SK-N-SH (cell line): ENCODE measurements at regions not wholly inside any gene's neighbourhood (a gene's known extent, or its start where the extent isn't known, plus 50 kb on each side); places are given as distances from the start of the nearest gene placed in this dataset.
A peak's percentile ranks its signal among the peaks of the same experiment; 100 is the strongest.
"Not testable (repeated sequence)": the region's sequence is repeated elsewhere in the genome, so short reads cannot be mapped to it uniquely, and the experiment has no call there.

Experiments
- CTCF ChIA-PET: fragments of 300-600, 350-600 bp; formaldehyde crosslinking; extraction: SDS; loops from one replicate; lab custom pipeline; 2021; lab: Yijun Ruan, JAX
- POLR2A ChIA-PET: fragments of 350-600 bp; sonication (Branson Sonifier 250); formaldehyde crosslinking; extraction: SDS; loops from one replicate; lab custom pipeline; 2020; ENCODE audit warnings: antibody characterized with exemption, inconsistent platforms; lab: Yijun Ruan, JAX
- DNase-seq: peaks from one replicate; pipeline ENCODE4 v3.0.0; 2012
- H2AFZ ChIP-seq: fragments of 200-600 bp; sonication (generic); 2 replicates; pipeline ENCODE4 v1.8.1; 2016; ENCODE audit warnings: antibody characterized with exemption, mild to moderate bottlenecking, low read depth
- H3F3A ChIP-seq: fragments of 200-600 bp; sonication (generic); replicated peaks from 2 replicates; pipeline ENCODE3; 2016; ENCODE audit warnings: antibody characterized with exemption, mild to moderate bottlenecking; ENCODE audit not compliant: insufficient read depth
- H3K27ac ChIP-seq, 2 experiments: fragments of 200-500 bp in 1 of 2; fragments of 200-600 bp in 1 of 2; sonication (Bioruptor generic) in 1 of 2; sonication (generic), shearing (Covaris generic) in 1 of 2; 2 replicates each; pipeline versions ENCODE4 v1.5.1 to v1.6.1; 2014 to 2016; ENCODE audit warnings: low read depth in 2 of 2, inconsistent platforms in 1 of 2, low read length in 1 of 2, mild to moderate bottlenecking in 1 of 2, mixed read lengths in 1 of 2
- H3K27me3 ChIP-seq: fragments of 200-600 bp; sonication (generic), shearing (Covaris generic); 2 replicates; pipeline ENCODE4 v1.6.1; 2016; ENCODE audit warnings: mixed run types; ENCODE audit not compliant: insufficient read depth
- H3K36me3 ChIP-seq, 2 experiments: fragments of 200-500 bp in 1 of 2; fragments of 200-600 bp in 1 of 2; sonication (Bioruptor generic) in 1 of 2; sonication (generic) in 1 of 2; replicated peaks in 1 of 2; 2 replicates each; pipeline versions ENCODE3 to v1.5.1; 2014 to 2016; ENCODE audit warnings: low read length in 1 of 2, mild to moderate bottlenecking in 1 of 2; ENCODE audit not compliant: insufficient read depth in 2 of 2, control insufficient read depth in 1 of 2
- H3K4me1 ChIP-seq, 2 experiments: fragments of 200-500 bp in 1 of 2; fragments of 200-600 bp in 1 of 2; sonication (Bioruptor generic) in 1 of 2; sonication (generic), shearing (Covaris generic) in 1 of 2; 2 replicates each; pipeline versions ENCODE4 v1.5.1 to v1.6.1; 2014 to 2016; ENCODE audit warnings: low read depth in 1 of 2, low read length in 1 of 2, mixed run types in 1 of 2; ENCODE audit not compliant: insufficient read depth in 2 of 2, control insufficient read depth in 1 of 2
- H3K4me2 ChIP-seq: fragments of 200-600 bp; sonication (generic), shearing (Covaris generic); 2 replicates; pipeline ENCODE4 v1.6.1; 2017; ENCODE audit warnings: mixed run types
- H3K4me3 ChIP-seq, 2 experiments: fragments of 200-500 bp in 1 of 2; fragments of 200-600 bp in 1 of 2; sonication (Bioruptor generic) in 1 of 2; sonication (generic), shearing (Covaris generic) in 1 of 2; 2 replicates each; pipeline versions ENCODE4 v1.5.1 to v1.8.1; 2014 to 2016; ENCODE audit warnings: low read depth in 2 of 2, inconsistent platforms in 1 of 2, low read length in 1 of 2, mild to moderate bottlenecking in 1 of 2, mixed read lengths in 1 of 2, moderate library complexity in 1 of 2
- H3K79me2 ChIP-seq: fragments of 200-600 bp; sonication (generic); 2 replicates; pipeline ENCODE4 v1.8.1; 2017; ENCODE audit warnings: mild to moderate bottlenecking; ENCODE audit not compliant: insufficient read depth
- H3K9ac ChIP-seq: fragments of 200-600 bp; sonication (generic); 2 replicates; pipeline ENCODE4 v1.6.1; 2017; ENCODE audit warnings: mixed run types
- H3K9me2 ChIP-seq: fragments of 200-600 bp; sonication (generic); 2 replicates; pipeline ENCODE4 v1.6.1; 2017; ENCODE audit warnings: mixed run types
- H3K9me3 ChIP-seq: fragments of 200-600 bp; sonication (generic); 2 replicates; pipeline ENCODE4 v1.6.1; 2017; ENCODE audit warnings: mixed run types, mild to moderate bottlenecking, moderate library complexity
- H4K20me1 ChIP-seq: fragments of 200-600 bp; sonication (generic); 2 replicates; pipeline ENCODE4 v1.6.1; 2017; ENCODE audit warnings: mild to moderate bottlenecking, mixed run types; ENCODE audit not compliant: insufficient read depth
- MAX ChIP-seq: IDR thresholded peaks from 2 replicates; pipeline ENCODE4 v1.4.0; 2012; ENCODE audit warnings: low read depth
- NRF1 ChIP-seq: IDR thresholded peaks from 2 replicates; pipeline ENCODE4 v1.6.1; 2012; ENCODE audit warnings: low read depth, mild to moderate bottlenecking, low read length
- TAF1 ChIP-seq: IDR thresholded peaks from 2 replicates; pipeline ENCODE4 v1.6.1; 2012; ENCODE audit warnings: low read depth, mild to moderate bottlenecking, low read length, moderate library complexity, borderline replicate concordance
- YY1 ChIP-seq: IDR thresholded peaks from 2 replicates; pipeline ENCODE4 v1.4.0; 2012; ENCODE audit warnings: low read depth, mild to moderate bottlenecking
- WGBS: methylation state at CpG from one replicate; pipeline ENCODE4 v1.1.6; 2017; ENCODE audit warnings: low lambda C conversion rate; 5-methylcytosine and 5-hydroxymethylcytosine counted together

GRCh38 chr9:41367301-41367700 lies 178.2 kb upstream of the ZNG1F start:
- H3K9me3 ChIP-seq, H3K4me1 ChIP-seq, H3K79me2 ChIP-seq, H3F3A ChIP-seq, H3K27ac ChIP-seq, H3K9me2 ChIP-seq, POLR2A ChIA-PET, CTCF ChIA-PET, H3K4me3 ChIP-seq, H4K20me1 ChIP-seq, H3K4me2 ChIP-seq, H3K27me3 ChIP-seq, H3K9ac ChIP-seq, DNase-seq, H3K36me3 ChIP-seq, H2AFZ ChIP-seq: not testable (repeated sequence)
- 4% methylated on average over 1 of the region's 3 CpGs for WGBS

GRCh38 chr9:41361790-41362189 lies 172.7 kb upstream of the ZNG1F start:
- H3K27me3 ChIP-seq, H4K20me1 ChIP-seq, H3K9me2 ChIP-seq, POLR2A ChIA-PET, DNase-seq, H3F3A ChIP-seq, CTCF ChIA-PET, H3K4me3 ChIP-seq, H3K9ac ChIP-seq, H3K9me3 ChIP-seq, H3K36me3 ChIP-seq, H3K4me2 ChIP-seq, H2AFZ ChIP-seq, H3K4me1 ChIP-seq, H3K79me2 ChIP-seq, H3K27ac ChIP-seq: not testable (repeated sequence)
- WGBS: 90% methylated on average over 1 of the region's 1 CpG

- DNase-seq: not testable (repeated sequence)
- H3K27ac ChIP-seq: peak overlapping the region in 1 of 2 experiments; percentile 65; a peak in 1 of 4 replicates
These were observed 170.0 kb upstream of the ZNG1F start for GRCh38 chr9:41359116-41359515.

GRCh38 chr9:41358682-41359081 lies 169.6 kb upstream of the ZNG1F start:
- DNase-seq, H3K79me2 ChIP-seq, H3K27me3 ChIP-seq, POLR2A ChIA-PET, CTCF ChIA-PET, H2AFZ ChIP-seq, H3K9me3 ChIP-seq, H4K20me1 ChIP-seq, H3K4me1 ChIP-seq, H3K36me3 ChIP-seq, H3K27ac ChIP-seq, H3F3A ChIP-seq, H3K9me2 ChIP-seq: not testable (repeated sequence)
- TF ChIP-seq NRF1 (peak; percentile 40), TAF1 (peak; percentile 31; the same call in 1 of the 2 replicates), YY1 (peak; percentile 80), MAX (0 out of 2 replicates have a peak, but pooled peaks have one; percentile 22)
- Histone ChIP-seq H3K4me2 (0 out of 2 replicates have a peak overlapping the region, but pooled peaks have one; percentile 66), H3K9ac (peak overlapping the region; percentile 60; the same call in 1 of the 2 replicates), H3K4me3 (peak overlapping the region; percentile 62 to 63; a peak in 3 of 4 replicates)
- WGBS: 2% methylated on average over 9 of the region's 40 CpGs

More at GRCh38 chr9:41359116-41359515, 170.0 kb upstream of the ZNG1F start:
- H3K4me3 ChIP-seq: peak overlapping the region; percentile 62 to 63
- H3F3A ChIP-seq, H3K79me2 ChIP-seq, H3K9me2 ChIP-seq, H3K9me3 ChIP-seq, CTCF ChIA-PET, H3K4me1 ChIP-seq, H3K36me3 ChIP-seq, POLR2A ChIA-PET, H2AFZ ChIP-seq, H3K27me3 ChIP-seq, H4K20me1 ChIP-seq: not testable (repeated sequence)
- 0% methylated on average over 3 of the region's 27 CpGs for WGBS
- H3K9ac ChIP-seq: peak overlapping the region; percentile 60; the same call in 1 of the 2 replicates
- H3K4me2 ChIP-seq: peak overlapping the region; percentile 66; the same call in 1 of the 2 replicates

- H2AFZ ChIP-seq, H3K27me3 ChIP-seq, H3K9me2 ChIP-seq, H3K4me1 ChIP-seq, H4K20me1 ChIP-seq, H3F3A ChIP-seq, H3K79me2 ChIP-seq, POLR2A ChIA-PET, H3K9me3 ChIP-seq, H3K9ac ChIP-seq, H3K4me3 ChIP-seq, CTCF ChIA-PET, DNase-seq, H3K27ac ChIP-seq, H3K36me3 ChIP-seq: not testable (repeated sequence)
- H3K4me2 ChIP-seq: peak overlapping the region; percentile 28; the same call in 1 of the 2 replicates
- 87% methylated on average over 11 of the region's 31 CpGs for WGBS
These were observed 168.8 kb upstream of the ZNG1F start for GRCh38 chr9:41357918-41358404.

- H3K4me3 ChIP-seq, POLR2A ChIA-PET, DNase-seq, H3K4me1 ChIP-seq, H3K79me2 ChIP-seq, CTCF ChIA-PET, H3K27ac ChIP-seq, H3K4me2 ChIP-seq, H2AFZ ChIP-seq, H3K27me3 ChIP-seq, H3F3A ChIP-seq, H4K20me1 ChIP-seq, H3K9me3 ChIP-seq, H3K36me3 ChIP-seq, H3K9ac ChIP-seq, H3K9me2 ChIP-seq: not testable (repeated sequence)
- 92% methylated on average over 17 of the region's 21 CpGs for WGBS
These were observed 168.2 kb upstream of the ZNG1F start for GRCh38 chr9:41357350-41357748.
